ENCODE measurements at regions not wholly inside any gene's neighbourhood (a gene's known extent, or its start where the extent isn't known, plus 50 kb on each side); places are given as distances from the start of the nearest gene placed in this dataset.
"Not testable (repeated sequence)": the region's sequence is repeated elsewhere in the genome, so short reads cannot be mapped to it uniquely, and the experiment has no call there.

DNA sequence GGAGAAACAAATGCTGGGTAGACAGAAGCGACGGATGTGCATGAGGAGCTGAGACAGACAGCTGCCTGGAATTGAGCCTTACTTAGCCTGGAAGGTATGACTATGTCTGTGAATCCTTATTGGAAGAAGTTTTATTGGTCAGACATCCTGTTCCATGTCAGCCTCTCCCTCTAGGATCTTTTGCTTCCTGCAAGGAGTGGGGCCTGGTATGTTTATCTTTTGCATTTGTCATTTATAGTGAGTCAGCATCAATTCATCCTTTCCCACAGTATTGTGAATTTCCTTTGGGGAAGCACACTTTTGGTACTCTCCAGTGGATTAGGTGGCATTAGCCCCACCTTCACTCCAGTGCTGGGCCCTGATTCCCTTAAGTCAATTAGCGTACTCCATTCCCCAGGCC, 74.7 kb downstream of the NPIPB5 start:
- not testable (repeated sequence) for TF ChIP-seq CTCF (conservative IDR thresholded peaks at IDR 0.05 in 1 of 2, IDR thresholded peaks at IDR 0.05 in 1 of 2; ENCODE audit: low read depth in 1 of 2, low read length in 2 of 2); EZH2 (IDR thresholded peaks at IDR 0.05; ENCODE audit: low read length, missing control alignments)
